ENCODE measurements at regions not wholly inside any gene's neighbourhood (a gene's known extent, or its start where the extent isn't known, plus 50 kb on each side); places are given as distances from the start of the nearest gene placed in this dataset.

DNA sequence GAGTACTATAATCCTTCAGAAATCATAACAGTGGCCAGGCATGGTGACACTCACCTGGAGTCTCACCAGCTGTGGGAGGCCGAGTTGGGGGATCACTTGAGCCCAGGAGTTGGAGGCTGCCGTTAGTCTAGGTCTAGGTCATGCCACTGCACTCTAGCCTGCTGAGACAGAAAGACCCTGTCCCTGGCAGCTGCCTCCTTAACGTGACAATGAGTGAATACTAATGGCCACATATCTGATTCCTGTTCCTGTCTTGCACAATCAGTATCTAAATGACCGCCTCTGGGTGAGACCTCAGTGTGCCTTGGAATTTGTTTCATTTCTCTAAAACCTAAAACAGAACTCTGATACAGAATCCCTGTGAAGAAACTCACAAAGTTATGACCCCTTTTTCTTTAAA is 131.0 kb upstream of the DAB2 start:
- Histone ChIP-seq H3K9me3 (no peaks in the 10 kb centered on the region), H3K4me2 (no peak overlapping the region), H3K4me1 (no peaks in the 10 kb centered on the region), H3K27ac (no peak overlapping the region), H3K4me3 (no peak overlapping the region)
- WGBS (ENCODE audit: missing lambda C conversion rate): 57% methylated on average over 4 of the region's 4 CpGs
- FAIRE-seq (no peak), DNase-seq (ENCODE audit: low read depth in 1 of 2, low spot score in 1 of 2) (no peak), ATAC-seq (no peak)
- ChIA-PET POLR2A (no interaction called here), CTCF (interaction anchor here (0.8 to 1.1 kb wide), 2 partner anchors 8 to 178 kb away, joined by 3 read pairs; no protein-coding TSS in a partner anchor)
- no peak for TF ChIP-seq FOSL2 (IDR thresholded peaks at IDR 0.05)
- no peak for TF ChIP-seq FOSL2 (CRISPR knock-in tag; IDR thresholded peaks at IDR 0.05)
- TF ChIP-seq NR3C1 (IDR thresholded peaks at IDR 0.05): no peak
- no peak for TF ChIP-seq ZNF302 (CRISPR knock-in tag; IDR thresholded peaks at IDR 0.05)
- no peak for TF ChIP-seq KDM1A (IDR thresholded peaks at IDR 0.05; ENCODE audit: low read depth)
- no peak for TF ChIP-seq ESRRA (IDR thresholded peaks at IDR 0.05; ENCODE audit: borderline replicate concordance, low read length)
- no peak for TF ChIP-seq HOXB13 (CRISPR knock-in tag; IDR thresholded peaks at IDR 0.05; ENCODE audit: low read depth)
- no peak for TF ChIP-seq NFE2L2 (conservative IDR thresholded peaks at IDR 0.05; ENCODE audit: low read length)
- no peak for TF ChIP-seq RNF2 (IDR thresholded peaks at IDR 0.05; ENCODE audit: borderline replicate concordance, low read depth)
- TF ChIP-seq MYC (IDR thresholded peaks at IDR 0.05; ENCODE audit: borderline replicate concordance, low read length): no peak

DNA sequence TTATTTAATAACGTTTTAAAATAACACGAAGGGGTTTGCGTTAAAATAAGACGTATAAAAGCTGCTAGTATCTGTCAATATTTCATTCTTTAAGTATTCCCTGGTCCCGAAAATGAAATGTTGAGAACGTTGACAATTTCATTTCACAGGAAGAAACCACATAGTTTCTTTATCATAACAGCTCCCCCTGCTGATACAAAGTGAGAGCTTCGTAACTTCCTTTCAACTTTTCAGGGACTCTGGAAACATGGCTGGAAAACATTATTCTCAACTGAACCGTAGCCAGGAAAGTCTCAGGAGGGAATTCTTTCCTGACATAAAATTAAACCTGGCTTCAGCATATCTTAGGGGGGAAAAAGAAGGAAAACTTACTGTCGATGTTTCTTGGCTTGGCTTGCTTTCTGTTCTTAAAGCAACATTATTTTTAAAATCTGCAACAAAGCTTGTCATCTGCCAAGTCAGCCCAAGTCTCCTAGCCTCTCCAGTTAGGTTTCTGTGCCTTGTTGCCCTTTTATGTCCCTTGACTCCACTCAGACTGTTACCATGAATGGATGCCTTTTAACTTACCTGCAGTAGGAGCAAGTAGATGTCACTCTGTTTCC is 122.9 kb upstream of the DAB2 start:
- FAIRE-seq: peak; percentile 43
- H3K9me3 ChIP-seq: no peaks in the 10 kb centered on the region
- ChIA-PET POLR2A (interaction anchor here (0.6 to 2.6 kb wide), 4 partner anchors 46 to 171 kb away, joined by 3 to 22 read pairs (median 6); partner anchors contain the start of gene DAB2), CTCF (interaction anchor here (0.6 to 6.3 kb wide), 60 partner anchors 8 to 1818 kb away, joined by 3 to 147 read pairs (median 4); partner anchors contain the start of genes C9, DAB2 and FYB1)
- no peak overlapping the region for H3K4me3 ChIP-seq
- peak; percentile 49 to 56 for DNase-seq (ENCODE audit: low read depth in 1 of 2, low spot score in 1 of 2)
- H3K4me1 ChIP-seq: peaks cover 15% of the 10 kb centered on the region; the same call in 2 of the 3 replicates
- TF ChIP-seq RAD21 (conservative IDR thresholded peaks at IDR 0.05 in 1 of 2, IDR thresholded peaks at IDR 0.05 in 1 of 2) (peak; percentile 92 to 94), HOXB5 (CRISPR knock-in tag; IDR thresholded peaks at IDR 0.05) (no peak), SMC3 (IDR thresholded peaks at IDR 0.05) (peak; percentile 96), MAFK (IDR thresholded peaks at IDR 0.05; ENCODE audit: partially characterized antibody) (no peak), EP300 (IDR thresholded peaks at IDR 0.05) (no peak), FOSB (CRISPR knock-in tag; IDR thresholded peaks at IDR 0.05) (no peak), JUNB (IDR thresholded peaks at IDR 0.05) (no peak)
- TF ChIP-seq, protein P1, sequence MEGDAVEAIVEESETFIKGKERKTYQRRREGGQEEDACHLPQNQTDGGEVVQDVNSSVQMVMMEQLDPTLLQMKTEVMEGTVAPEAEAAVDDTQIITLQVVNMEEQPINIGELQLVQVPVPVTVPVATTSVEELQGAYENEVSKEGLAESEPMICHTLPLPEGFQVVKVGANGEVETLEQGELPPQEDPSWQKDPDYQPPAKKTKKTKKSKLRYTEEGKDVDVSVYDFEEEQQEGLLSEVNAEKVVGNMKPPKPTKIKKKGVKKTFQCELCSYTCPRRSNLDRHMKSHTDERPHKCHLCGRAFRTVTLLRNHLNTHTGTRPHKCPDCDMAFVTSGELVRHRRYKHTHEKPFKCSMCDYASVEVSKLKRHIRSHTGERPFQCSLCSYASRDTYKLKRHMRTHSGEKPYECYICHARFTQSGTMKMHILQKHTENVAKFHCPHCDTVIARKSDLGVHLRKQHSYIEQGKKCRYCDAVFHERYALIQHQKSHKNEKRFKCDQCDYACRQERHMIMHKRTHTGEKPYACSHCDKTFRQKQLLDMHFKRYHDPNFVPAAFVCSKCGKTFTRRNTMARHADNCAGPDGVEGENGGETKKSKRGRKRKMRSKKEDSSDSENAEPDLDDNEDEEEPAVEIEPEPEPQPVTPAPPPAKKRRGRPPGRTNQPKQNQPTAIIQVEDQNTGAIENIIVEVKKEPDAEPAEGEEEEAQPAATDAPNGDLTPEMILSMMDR (IDR thresholded peaks at IDR 0.05): peak; percentile 88
- peak overlapping the region; percentile 19 to 46; a peak in 4 of 6 replicates for H3K27ac ChIP-seq
- 1% methylated on average over 9 of the region's 9 CpGs for WGBS (ENCODE audit: missing lambda C conversion rate)
- peak overlapping the region; percentile 51 for H3K4me2 ChIP-seq
- peak in 1 of 2 experiments; percentile 83; a peak in 3 of 6 replicates for ATAC-seq

DNA sequence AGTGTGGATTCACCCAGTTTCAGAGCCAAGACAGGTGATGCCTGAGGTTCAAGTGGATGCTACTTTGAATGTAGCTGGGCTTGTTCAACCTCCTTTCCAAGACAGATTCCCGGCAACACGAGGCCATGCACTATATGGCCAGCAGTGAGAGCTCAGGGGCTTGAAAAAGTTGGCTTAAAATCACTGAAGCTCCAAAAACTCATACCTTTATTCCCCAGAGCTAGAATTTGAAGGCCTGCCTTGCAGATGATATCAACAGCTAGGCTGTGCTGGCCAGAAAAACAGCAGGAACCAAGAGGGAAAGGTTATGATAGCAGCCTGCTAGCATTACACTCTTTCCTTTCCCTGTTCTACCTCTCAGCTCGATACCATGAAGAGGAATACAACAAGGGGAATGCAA is 120.2 kb upstream of the DAB2 start:
- H3K27ac ChIP-seq: peak overlapping the region in 1 of 2 experiments; percentile 3; a peak in 1 of 6 replicates
- no peak for TF ChIP-seq JUNB (IDR thresholded peaks at IDR 0.05)
- FAIRE-seq (no peak), ATAC-seq (no peak), DNase-seq (ENCODE audit: low read depth in 1 of 2, low spot score in 1 of 2) (no peak)
- WGBS (ENCODE audit: missing lambda C conversion rate): 84% methylated on average over 3 of the region's 3 CpGs
- no peak overlapping the region for H3K4me2 ChIP-seq
- POLR2A ChIA-PET: interaction anchor here (3.1 kb wide), 1 partner anchor 120 kb away, joined by 12 read pairs; the partner anchor contains the start of gene DAB2
- H3K4me1 ChIP-seq: peaks cover 15% of the 10 kb centered on the region; the same call in 2 of the 3 replicates
- no peaks in the 10 kb centered on the region for H3K9me3 ChIP-seq
- H3K4me3 ChIP-seq: no peak overlapping the region
- CTCF ChIA-PET: interaction anchor here (0.6 to 7.9 kb wide), 5 partner anchors 20 to 327 kb away, joined by 3 to 96 read pairs (median 6); partner anchors contain the start of gene DAB2
